ENCODE measurements at regions not wholly inside any gene's neighbourhood (a gene's known extent, or its start where the extent isn't known, plus 50 kb on each side); places are given as distances from the start of the nearest gene placed in this dataset.

- TF ChIP-seq CTCF (IDR thresholded peaks at IDR 0.05 in 2 of 3, conservative IDR thresholded peaks at IDR 0.05 in 1 of 3; ENCODE audit: insufficient read depth in 2 of 3, low read depth in 1 of 3, low read length in 3 of 3) (no peak), ZNF23 (CRISPR knock-in tag; IDR thresholded peaks at IDR 0.05) (no peak), FOSL1 (tag; conservative IDR thresholded peaks at IDR 0.05) (no peak), BRF2 (IDR thresholded peaks at IDR 0.05; ENCODE audit: borderline replicate concordance, insufficient read depth, insufficient read length) (no peak), TAF1 (IDR thresholded peaks at IDR 0.05; ENCODE audit: control insufficient read depth, extremely low read depth, insufficient read depth, low read length, severe bottlenecking) (no peak), HES1 (IDR thresholded peaks at IDR 0.05; ENCODE audit: low read depth) (no peak), ETV5 (CRISPR knock-in tag; IDR thresholded peaks at IDR 0.05; ENCODE audit: low read depth) (no peak), CREB1 (IDR thresholded peaks at IDR 0.05) (no peak), CREB1 (CRISPR knock-in tag; IDR thresholded peaks at IDR 0.05) (no peak), MXI1 (IDR thresholded peaks at IDR 0.05; ENCODE audit: low read depth, low read length) (no peak), HMG20B (CRISPR knock-in tag; IDR thresholded peaks at IDR 0.05) (no peak), HINFP (tag; conservative IDR thresholded peaks at IDR 0.05; ENCODE audit: low read depth) (no peak), ELF4 (CRISPR knock-in tag; IDR thresholded peaks at IDR 0.05) (no peak), FOXM1 (IDR thresholded peaks at IDR 0.05; ENCODE audit: low read depth) (no peak), FOXM1 (CRISPR knock-in tag; IDR thresholded peaks at IDR 0.05; ENCODE audit: low read depth) (no peak), PATZ1 (CRISPR knock-in tag; IDR thresholded peaks at IDR 0.05; ENCODE audit: borderline replicate concordance) (no peak)
Observed at GRCh38 chr1:203425663-203425975, 50.0 kb upstream of the PRELP start.
